ENCODE measurements at regions not wholly inside any gene's neighbourhood (a gene's known extent, or its start where the extent isn't known, plus 50 kb on each side); places are given as distances from the start of the nearest gene placed in this dataset.
A peak's percentile ranks its signal among the peaks of the same experiment; 100 is the strongest.
"Not testable (repeated sequence)": the region's sequence is repeated elsewhere in the genome, so short reads cannot be mapped to it uniquely, and the experiment has no call there.

DNA sequence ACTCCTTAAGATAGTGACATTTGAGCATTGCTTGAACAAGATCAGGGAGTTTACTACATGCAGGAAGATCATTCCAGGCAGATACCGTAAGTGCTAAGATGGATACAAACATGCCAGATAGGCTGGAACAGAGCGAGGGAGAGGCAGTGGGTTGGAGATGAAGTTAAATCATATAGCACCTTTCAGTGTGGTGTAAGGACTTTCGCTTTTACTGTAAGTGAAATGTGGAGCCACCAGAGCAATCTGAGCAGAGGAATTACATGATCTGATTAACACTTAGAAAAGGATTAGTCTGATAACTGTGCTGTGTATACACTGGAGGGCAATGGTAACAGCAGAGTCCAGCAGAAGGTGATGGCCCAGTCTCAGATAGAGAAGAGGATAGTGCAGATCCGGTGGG is 163.0 kb upstream of the SSTR1 start:
- DNase-seq (ENCODE audit: insufficient read length, low spot score) (no peak), FAIRE-seq (peak; percentile 75)

DNA sequence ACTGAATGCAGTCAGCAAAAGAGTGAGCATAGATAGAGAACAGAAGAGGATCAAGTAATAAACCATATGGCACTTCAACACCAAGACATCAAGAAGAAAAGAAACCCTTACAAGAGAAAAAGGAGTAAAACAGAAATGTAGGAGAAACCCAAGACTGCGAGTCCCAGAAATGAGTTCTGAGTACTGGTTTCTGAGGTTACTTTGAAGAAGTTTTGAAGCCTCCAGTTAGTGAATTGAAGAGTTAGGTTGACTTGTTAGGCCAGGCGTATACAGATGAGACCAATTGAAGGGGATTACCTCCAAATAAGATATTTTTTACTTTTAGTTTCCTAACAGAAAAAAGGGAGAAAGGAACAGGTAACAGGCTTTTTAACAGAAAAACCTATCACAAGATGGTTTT is 162.2 kb upstream of the SSTR1 start:
- no peak for FAIRE-seq
- no peak for DNase-seq (ENCODE audit: insufficient read length, low spot score)

DNA sequence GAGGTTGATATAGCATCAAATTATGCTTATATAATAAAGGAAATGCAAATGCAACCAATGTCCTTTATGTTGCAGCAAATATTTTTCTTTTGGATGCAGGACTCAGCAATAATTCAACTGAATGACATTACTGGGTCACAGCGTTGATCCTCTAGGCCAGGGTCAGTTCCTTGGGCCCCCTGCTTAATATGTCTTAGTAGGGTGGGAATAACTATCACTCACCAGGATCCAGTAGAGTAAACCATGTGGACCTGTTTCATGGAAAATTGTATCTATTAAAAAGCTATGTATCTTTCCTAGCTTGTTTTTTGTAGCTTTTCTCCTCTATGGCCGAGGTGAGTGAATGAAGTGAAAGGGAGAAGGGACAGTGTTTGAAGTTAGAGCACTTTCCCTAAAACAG is 161.5 kb upstream of the SSTR1 start:
- DNase-seq (ENCODE audit: insufficient read length, low spot score), result no peak
- no peak for FAIRE-seq

DNA sequence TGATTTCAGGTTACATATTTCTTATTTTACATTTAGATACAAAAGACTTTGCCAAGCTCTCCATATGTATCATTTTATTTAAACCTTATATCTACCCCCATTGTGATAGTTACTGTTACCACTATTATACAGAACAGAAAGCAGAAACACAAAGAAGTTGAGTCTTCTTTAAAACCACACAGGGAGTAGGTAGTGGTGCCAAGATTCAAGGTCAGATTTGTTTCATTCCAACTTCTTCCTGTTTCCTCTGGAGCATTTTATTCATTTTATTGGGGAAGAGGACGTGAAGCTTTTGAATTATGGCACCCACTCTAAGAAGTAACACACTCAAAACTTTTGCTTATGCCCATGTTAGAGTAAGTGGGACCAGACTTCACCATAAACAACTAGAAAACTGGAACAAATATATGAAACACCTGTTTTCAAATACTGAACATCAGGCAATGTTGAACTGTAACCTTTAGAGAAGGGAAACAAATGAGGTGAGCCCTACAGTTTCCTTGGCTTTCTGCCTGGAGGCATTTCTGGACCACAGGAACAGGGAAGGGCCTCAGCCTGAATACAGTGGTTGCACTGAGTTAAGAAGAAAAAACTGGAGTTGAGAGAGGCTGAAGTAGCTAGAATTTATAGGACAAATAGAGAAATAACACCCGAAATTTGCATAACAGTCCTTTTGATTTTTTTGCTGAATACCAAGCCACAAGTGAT is 160.4 kb upstream of the SSTR1 start:
- no peak for DNase-seq (ENCODE audit: insufficient read length, low spot score)
- FAIRE-seq, result no peak

- DNase-seq (ENCODE audit: insufficient read length, low spot score), result no peak
- FAIRE-seq, result no peak
Measured at GRCh38 chr14:38053666-38054065, 154.0 kb upstream of the SSTR1 start.

DNA sequence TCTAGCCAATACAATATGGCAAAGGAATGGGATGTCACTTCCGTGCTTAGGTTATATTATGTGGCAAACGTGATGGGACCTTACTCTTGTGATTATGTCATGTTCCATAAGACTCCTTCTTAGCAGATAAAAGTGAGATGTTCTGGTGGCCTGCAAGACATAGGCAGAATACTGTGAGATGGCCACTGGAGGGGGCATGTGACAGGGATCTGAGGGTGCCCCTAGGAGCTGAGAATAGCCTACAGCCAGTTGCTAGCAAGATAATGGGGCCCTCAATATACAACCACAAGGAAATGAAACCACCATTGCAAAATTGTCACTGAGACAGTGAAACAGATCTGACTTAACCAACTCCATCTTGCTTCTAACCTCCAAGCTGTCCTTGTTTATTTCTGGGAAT is 151.4 kb upstream of the SSTR1 start:
- DNase-seq (ENCODE audit: insufficient read length, low spot score), result no peak
- FAIRE-seq, result no peak

DNA sequence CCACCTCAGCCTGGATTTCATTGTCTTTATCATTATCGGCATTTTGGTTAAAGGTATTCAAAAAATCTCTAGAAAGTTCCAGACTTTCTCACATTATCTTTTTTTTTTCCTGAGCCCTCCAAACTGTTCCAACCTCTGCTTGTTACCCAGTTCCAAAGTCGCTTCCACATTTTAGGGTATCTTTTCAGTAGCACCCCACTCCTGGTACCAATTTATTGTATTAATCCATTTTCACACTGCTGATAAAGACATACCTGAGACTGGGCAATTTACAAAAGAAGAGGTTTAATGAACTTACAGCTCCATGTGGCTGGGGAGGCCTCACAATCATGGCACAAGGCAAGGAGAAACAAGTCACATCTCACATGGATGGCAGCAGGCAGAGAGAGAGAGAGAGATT is 145.5 kb upstream of the SSTR1 start:
- DNase-seq (ENCODE audit: insufficient read length, low spot score); FAIRE-seq: not testable (repeated sequence)

DNA sequence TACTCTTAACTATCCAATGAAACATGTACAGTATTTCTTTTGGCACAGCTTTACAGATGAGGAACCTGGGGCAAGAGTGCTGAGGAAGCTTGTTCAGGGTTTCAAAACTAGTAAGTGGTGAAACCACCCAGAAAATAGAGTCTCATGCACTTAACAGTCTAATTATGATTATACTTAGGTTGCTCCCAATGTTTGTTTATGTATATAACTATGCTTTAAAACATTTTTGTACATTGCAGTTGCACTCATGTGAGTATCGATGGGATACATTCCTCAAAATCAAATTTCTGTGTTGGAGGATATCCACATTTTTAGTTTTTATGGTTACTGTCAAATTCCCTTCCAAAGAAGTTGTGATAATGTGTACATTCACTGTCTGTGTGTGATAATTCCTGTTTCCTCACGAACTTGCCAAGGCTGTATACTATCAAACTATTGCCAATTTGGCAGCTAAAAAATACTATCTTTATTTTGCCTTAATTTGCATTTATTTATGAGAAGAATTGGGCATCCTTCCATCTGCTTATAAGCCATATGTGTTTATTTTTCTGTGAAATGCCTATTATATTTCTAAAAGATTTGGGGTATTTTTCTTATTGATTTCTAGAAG is 143.9 kb upstream of the SSTR1 start:
- FAIRE-seq (no peak), DNase-seq (ENCODE audit: insufficient read length, low spot score) (no peak)

DNA sequence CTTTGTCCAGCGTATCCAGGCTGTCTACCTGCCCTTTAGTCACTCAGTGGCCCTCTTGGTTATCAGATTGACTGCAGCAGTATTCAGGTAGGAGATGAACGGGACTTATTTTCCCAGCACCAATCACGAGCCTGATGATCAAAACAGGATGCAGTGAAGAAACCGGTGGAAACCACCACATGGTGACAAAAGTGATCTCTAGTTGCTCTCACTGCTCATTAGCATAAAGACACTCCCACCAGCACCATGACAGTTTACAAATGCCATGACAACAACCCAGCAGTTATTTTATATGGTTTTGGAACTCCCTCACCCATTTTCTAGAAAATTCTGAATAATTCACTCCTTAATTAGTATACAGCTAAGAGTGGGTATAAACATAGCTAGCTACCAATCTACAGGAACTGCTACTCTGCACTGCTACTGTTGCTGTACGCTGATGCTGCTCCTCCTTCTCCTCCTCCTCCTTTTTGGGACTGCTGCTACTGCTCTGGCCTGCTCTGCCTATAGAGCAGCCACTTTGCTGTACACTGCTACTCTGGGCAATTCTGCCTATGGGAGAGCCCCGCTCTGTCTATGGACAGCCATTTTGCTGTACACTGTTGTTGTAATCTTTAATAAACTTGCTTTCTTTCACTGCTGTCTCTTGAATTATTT is 142.5 kb upstream of the SSTR1 start:
- no peak for FAIRE-seq
- DNase-seq (ENCODE audit: insufficient read length, low spot score), result no peak

DNA sequence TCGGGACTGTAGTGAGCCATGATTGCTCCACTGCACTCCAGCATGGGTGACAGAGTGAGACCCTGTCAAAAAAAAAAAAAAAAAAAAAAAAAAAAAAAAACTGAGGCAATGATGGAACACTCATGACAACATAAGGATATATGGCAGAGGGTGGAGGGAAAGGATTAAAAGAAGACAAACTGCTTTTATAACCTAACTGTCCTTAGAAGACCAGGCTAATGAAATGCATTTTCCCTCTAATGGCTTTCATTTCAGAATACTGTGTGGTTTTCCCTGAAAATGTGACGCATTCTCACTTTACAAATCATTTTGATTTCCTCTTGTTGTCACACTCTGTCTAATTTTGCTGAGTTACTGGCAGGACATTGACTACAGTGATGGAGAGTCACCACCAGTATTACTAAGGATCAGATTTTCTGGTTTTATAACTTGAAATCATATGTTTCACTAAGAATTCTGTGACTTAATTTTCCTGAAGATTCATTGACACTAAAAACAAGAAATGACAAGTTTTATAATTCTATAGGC is 137.6 kb upstream of the SSTR1 start:
- FAIRE-seq (no peak), DNase-seq (ENCODE audit: insufficient read length, low spot score) (no peak)

DNA sequence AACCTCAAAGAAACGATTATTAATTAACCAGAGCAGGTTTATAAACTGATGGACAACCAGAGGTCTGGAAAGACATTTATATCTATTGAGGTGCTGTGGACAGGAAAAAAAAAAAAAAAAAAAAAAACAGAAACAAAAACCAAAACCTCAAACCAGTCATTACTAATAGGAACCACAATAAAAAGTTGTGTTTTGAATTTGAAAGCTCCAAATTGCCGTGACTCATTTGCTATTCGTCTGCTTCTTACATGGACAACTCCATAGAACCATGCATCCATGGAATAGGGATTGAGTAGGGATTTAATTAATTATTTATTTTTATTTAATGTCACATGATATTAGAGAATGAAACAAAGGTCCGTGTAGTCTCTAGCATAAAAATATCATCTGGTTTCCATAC is 134.1 kb upstream of the SSTR1 start:
- FAIRE-seq (no peak), DNase-seq (ENCODE audit: insufficient read length, low spot score) (no peak)

DNA sequence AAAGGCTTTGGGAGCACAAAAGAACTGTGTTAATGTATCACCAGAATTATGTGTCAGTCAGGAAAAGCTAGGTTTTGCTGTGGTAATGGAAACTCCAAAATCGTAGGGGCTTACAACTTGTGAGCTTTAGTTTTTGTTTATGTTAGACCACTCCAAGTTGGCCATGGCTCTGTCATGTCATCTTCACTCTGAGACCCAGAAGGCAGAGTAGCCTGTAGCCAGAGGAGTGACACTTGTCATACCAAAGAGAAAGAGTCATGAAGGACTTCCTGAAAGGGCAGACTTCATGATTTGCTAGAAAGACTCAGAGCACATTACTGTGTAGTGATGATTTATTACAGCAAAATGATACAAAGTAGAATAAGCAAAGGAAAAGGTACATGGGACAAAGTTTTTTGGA is 133.6 kb upstream of the SSTR1 start:
- no peak for FAIRE-seq

GRCh38 chr14:38074754-38075153 is 132.9 kb upstream of the SSTR1 start:
- DNase-seq (ENCODE audit: insufficient read length, low spot score) (no peak), FAIRE-seq (no peak)

More for the DNA sequence above, 133.6 kb upstream of the SSTR1 start:
- DNase-seq (ENCODE audit: insufficient read length, low spot score), result no peak

GRCh38 chr14:38078393-38078792 is 129.3 kb upstream of the SSTR1 start:
- FAIRE-seq, result no peak
- no peak for DNase-seq (ENCODE audit: insufficient read length, low spot score)

GRCh38 chr14:38079268-38079667 is 128.4 kb upstream of the SSTR1 start:
- FAIRE-seq, result no peak
- DNase-seq (ENCODE audit: insufficient read length, low spot score), result no peak

- no peak for DNase-seq (ENCODE audit: insufficient read length, low spot score)
- no peak for FAIRE-seq
Measured at GRCh38 chr14:38079886-38080285, 127.8 kb upstream of the SSTR1 start.

DNA sequence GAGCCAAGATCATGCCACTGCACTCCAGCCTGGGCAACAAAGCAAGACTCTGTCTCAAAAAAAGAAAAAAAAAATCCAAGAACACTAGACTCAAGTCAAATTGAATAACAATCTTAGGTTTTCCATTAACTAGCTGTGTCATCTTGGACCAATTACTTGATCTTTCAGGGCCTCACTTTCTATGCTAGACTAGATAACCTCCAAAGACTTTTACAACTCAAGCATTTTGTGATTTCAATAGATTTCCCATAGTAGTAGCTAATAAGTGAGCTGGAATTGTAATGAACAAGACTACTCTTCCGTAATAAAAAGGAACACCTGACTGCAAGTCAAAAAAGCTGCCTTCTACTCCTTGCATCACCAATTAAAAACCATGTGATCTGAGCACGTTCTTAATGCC is 127.0 kb upstream of the SSTR1 start:
- DNase-seq (ENCODE audit: insufficient read length, low spot score), result no peak
- no peak for FAIRE-seq

- DNase-seq (ENCODE audit: insufficient read length, low spot score) (no peak), FAIRE-seq (no peak)
Measured at GRCh38 chr14:38083039-38083438, 124.7 kb upstream of the SSTR1 start.

DNA sequence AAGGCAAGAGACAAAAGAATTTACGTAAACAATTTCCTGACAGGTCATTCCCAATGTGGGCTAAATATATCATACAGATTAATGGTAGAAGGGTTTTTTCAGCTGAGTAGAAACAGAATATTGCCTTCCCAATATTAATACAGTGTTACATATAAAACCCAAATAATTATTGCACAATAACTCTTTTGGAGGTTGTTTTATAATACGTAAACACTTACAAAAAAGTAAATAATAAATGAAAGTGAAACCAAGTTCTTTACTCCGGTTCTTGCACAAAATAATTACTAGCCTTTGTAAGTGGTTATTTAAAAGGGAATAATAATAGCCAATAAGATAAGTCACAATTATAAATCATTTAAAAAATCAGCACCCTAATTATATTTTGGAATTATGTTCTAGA is 118.6 kb upstream of the SSTR1 start:
- DNase-seq (ENCODE audit: insufficient read length, low spot score) (no peak), FAIRE-seq (no peak)

DNA sequence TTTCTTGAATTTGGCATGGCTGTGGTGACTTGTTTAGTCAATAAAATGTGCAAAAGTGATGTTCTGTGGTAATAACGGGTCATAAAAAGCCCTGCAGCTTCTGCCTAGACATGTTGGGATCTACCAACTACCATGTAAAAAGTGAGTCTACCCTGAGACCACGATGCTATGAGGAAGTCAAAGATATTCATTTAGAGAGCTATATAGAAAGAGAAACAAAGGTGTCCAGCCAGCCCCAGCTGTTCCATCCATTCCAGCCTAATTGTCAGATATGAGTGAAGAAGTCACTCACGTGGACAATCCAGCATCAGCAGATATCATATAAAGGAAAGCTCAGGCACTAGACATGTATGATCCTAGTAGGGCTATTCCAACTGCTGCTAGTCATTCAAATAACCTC is 117.2 kb upstream of the SSTR1 start:
- FAIRE-seq (no peak), DNase-seq (ENCODE audit: insufficient read length, low spot score) (no peak)

DNA sequence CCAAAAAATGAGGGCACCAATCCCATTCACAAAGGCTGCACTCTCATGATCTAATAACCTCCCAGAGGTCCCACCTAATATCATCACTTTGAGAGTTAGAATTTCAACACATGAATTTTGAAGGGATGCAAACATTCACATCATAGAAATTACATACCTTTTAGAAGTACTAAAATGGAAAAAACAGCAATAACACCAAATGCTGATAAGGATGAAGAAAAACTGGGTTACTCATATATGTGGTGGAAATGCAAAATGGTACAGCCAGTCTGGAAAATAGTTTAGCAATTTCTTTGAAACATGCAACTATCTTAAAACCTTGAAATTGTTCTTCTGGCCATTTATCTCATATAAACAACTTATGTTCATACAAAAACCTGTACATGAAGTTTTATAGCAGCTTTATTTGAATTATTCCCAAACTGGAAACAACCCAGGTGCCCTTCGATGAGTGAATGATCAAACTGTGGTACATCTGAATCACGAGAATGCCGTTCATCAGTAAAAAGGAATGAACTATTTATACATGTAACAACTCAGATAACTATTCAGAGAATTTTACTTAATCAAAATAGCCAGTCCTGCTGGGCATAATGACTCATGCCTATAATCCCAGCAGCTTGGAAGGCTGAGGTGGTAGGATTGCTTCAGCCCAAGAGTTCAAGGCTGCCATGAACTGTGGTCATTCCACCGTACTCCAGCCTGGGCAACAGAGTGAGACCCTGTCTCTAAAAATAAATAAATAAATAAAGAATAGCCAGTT is 109.4 kb upstream of the SSTR1 start:
- peak; percentile 12 for DNase-seq (ENCODE audit: insufficient read length, low spot score)
- FAIRE-seq, result no peak

All from HTR-8/SVneo (cell line).